Central memory CD8-positive, alpha-beta T cell (primary cell): ENCODE measurements at regions not wholly inside any gene's neighbourhood (a gene's known extent, or its start where the extent isn't known, plus 50 kb on each side); places are given as distances from the start of the nearest gene placed in this dataset.

Experiments
- ATAC-seq: fragments of 150-1000 bp; cut with Tn5 transposase; replicated peaks from 2 replicates; pipeline ENCODE4 v1.10.0; 2022; ENCODE audit warnings: mild to moderate bottlenecking, moderate FRiP score, moderate number of reproducible peaks; ENCODE audit not compliant: poor library complexity, severe bottlenecking; ENCODE audit errors: extremely low read depth
- DNase-seq, 2 donors: peaks; one replicate each; pipeline ENCODE4 v3.0.0; 2021; ENCODE audit warnings: low spot score in 2 of 2
- H3K27ac Mint-ChIP-seq: one replicate; pipeline ENCODE4 v1.8.0; 2022; ENCODE audit warnings: low read depth, mild to moderate bottlenecking, moderate library complexity, mixed read lengths
- H3K27me3 Mint-ChIP-seq: one replicate; pipeline ENCODE4 v1.8.0; 2022; ENCODE audit warnings: mixed read lengths
- H3K36me3 Mint-ChIP-seq: one replicate; pipeline ENCODE4 v1.8.0; 2022; ENCODE audit warnings: mild to moderate bottlenecking, moderate library complexity, mixed read lengths; ENCODE audit not compliant: insufficient read depth
- H3K4me1 Mint-ChIP-seq: one replicate; pipeline ENCODE4 v1.8.0; 2022; ENCODE audit warnings: mixed read lengths
- H3K4me3 Mint-ChIP-seq: one replicate; pipeline ENCODE4 v1.8.0; 2022; ENCODE audit warnings: mild to moderate bottlenecking, moderate library complexity, mixed read lengths
- H3K9me3 Mint-ChIP-seq: one replicate; pipeline ENCODE4 v1.8.0; 2022; ENCODE audit warnings: mixed read lengths

DNA sequence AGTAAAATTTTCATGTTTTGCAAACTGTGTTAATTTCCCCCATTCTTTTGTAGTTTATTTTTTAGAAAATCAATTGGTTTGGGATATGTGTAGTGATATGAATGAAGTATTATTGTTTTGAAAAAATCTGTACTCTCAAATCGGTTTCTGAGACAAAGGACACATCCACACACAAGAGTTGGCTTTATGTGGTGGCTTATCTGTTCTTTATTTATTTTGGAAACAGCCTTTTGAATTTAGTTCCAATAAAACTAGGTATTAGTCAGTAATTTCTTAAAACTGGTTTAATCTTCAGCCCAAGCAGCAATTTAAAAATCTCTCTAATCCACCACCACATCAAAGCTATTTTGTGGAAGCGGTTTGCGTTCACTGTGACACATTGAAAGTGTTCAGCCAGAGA lies 741.5 kb upstream of the GRM7 start:
- no peaks in the 10 kb centered on the region for H3K27me3 Mint-ChIP-seq
- H3K36me3 Mint-ChIP-seq, result no peaks in the 10 kb centered on the region
- DNase-seq (no peak), ATAC-seq (no peak)
- no peak overlapping the region for H3K4me3 Mint-ChIP-seq
- H3K27ac Mint-ChIP-seq, result no peak overlapping the region
- H3K4me1 Mint-ChIP-seq, result no peaks in the 10 kb centered on the region
- H3K9me3 Mint-ChIP-seq, result no peaks in the 10 kb centered on the region

DNA sequence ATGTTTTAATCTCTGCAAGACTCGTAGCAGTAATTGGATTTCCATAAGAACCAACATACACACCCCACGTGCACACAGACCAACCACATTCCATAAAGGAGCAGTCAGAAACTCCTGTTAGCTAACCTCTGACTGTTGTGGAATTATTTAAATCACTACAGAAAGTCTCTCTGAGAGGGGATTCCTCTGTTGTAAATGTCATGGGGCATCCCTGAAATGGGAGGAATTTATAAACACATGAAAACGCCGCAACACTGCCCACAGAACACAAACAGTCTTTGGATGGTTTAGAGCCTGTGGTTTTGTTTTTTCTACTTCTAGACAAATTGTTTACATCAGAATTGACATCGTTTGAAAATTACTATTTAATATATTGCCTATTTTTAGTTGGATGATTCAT lies 740.1 kb upstream of the GRM7 start:
- Mint-ChIP-seq H3K36me3 (no peaks in the 10 kb centered on the region), H3K9me3 (no peaks in the 10 kb centered on the region), H3K27ac (no peak overlapping the region), H3K4me3 (no peak overlapping the region), H3K4me1 (no peaks in the 10 kb centered on the region), H3K27me3 (no peaks in the 10 kb centered on the region)
- no peak for ATAC-seq
- DNase-seq, result no peak

DNA sequence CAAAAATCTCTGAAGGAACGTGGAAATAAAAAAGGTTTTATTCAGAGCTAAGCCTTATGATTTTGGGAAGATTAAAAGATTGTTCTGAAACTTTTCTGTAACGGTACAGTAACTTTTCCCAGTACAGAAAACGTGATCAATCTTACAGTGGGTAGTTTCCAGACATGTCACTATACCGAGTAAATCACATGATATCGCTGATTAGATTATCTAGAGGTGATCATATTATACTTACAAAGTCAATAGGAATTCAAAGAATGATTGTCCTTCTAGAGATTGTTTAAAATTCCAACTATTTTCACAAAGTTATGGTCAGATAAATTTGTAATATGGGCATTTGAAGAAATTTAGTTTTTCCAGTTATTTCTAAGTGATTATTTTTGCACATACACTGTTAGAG lies 736.0 kb upstream of the GRM7 start:
- H3K36me3 Mint-ChIP-seq, result peaks cover 2% of the 10 kb centered on the region
- no peak for ATAC-seq
- H3K9me3 Mint-ChIP-seq, result peaks cover 15% of the 10 kb centered on the region
- H3K4me3 Mint-ChIP-seq, result no peak overlapping the region
- no peak for DNase-seq
- H3K27ac Mint-ChIP-seq, result no peak overlapping the region
- H3K4me1 Mint-ChIP-seq, result no peaks in the 10 kb centered on the region
- no peaks in the 10 kb centered on the region for H3K27me3 Mint-ChIP-seq

DNA sequence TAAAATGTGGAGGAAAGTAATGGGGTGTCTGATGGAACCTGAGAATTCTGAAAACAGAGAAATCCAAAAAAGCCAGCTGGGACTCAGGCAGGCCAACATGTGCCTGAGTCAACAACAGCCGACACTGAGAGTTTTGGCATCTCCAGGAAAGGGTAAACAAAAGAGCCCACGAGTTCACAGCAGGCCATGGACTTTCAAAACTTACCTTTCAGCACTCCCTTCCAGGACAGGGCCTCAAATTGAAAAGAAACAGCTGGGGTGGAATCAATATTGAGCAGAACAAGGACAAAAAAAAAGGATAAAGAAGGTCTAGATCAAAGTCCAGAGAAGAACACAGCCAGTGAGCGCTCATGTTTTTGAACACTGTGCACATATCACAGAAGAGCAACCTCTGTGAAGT lies 735.4 kb upstream of the GRM7 start:
- Mint-ChIP-seq H3K36me3 (peaks cover 2% of the 10 kb centered on the region), H3K4me3 (no peak overlapping the region), H3K27ac (no peak overlapping the region), H3K4me1 (no peaks in the 10 kb centered on the region), H3K27me3 (no peaks in the 10 kb centered on the region), H3K9me3 (peaks cover 15% of the 10 kb centered on the region)
- ATAC-seq (no peak), DNase-seq (no peak)

DNA sequence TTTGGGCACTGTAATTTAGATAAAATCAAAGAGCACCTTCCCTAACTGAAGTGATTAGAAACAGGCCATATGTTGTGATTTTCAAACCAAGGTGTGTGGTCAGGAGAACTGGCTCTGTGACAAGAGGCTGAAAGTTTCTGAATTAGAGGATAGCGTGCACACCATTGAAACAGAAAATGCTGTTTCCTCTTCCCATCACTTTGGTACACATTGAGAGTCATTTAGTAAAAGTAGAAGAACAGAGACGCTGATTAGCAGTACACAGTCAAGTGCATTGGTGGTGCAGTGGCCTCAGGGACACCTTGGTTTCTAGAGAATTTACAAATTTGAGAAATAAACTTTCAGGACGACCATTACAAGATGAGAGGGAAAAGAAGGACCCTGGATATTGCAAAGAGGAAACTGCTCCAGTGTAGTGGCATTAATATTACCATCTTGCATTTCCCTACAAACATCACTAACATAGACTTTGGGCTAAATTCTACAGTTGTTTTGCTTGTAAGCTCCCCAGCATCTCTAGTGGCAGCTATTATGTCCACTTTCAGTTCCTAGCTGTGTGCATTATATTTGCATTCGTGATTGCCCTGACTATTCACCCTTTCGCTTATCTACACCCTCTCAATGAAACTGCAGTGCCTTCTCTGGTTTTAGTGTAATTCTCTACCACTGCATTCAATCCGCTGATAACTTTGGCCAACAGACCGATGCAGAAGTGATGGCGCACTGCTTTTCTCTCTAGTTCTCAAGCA lies 728.1 kb upstream of the GRM7 start:
- H3K27me3 Mint-ChIP-seq, result no peaks in the 10 kb centered on the region
- no peaks in the 10 kb centered on the region for H3K4me1 Mint-ChIP-seq
- peaks cover 5% of the 10 kb centered on the region for H3K36me3 Mint-ChIP-seq
- H3K27ac Mint-ChIP-seq, result no peak overlapping the region
- H3K9me3 Mint-ChIP-seq, result peaks cover 28% of the 10 kb centered on the region
- ATAC-seq (no peak), DNase-seq (no peak)
- H3K4me3 Mint-ChIP-seq, result no peak overlapping the region

DNA sequence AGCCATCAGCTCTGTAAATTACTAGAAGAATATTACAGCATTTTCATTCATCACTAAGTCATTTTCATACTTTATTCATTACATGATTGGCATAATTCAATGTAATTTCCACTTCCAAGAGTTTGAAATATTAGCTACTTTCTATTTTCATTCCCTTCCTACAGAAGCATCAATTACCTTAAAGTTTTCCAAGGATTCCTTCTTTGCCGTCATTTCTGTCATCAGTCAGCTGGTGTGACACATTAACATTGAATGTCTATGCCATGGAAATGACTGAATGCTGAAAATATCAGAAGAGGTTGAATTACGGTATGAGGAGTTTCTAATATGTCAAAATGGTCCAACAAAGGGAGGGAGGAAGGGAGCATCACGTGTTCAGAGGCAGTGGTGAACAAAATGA lies 718.2 kb upstream of the GRM7 start:
- no peaks in the 10 kb centered on the region for H3K36me3 Mint-ChIP-seq
- H3K27me3 Mint-ChIP-seq, result no peaks in the 10 kb centered on the region
- no peaks in the 10 kb centered on the region for H3K4me1 Mint-ChIP-seq
- no peak overlapping the region for H3K27ac Mint-ChIP-seq
- DNase-seq (no peak), ATAC-seq (no peak)
- peaks cover 15% of the 10 kb centered on the region for H3K9me3 Mint-ChIP-seq
- H3K4me3 Mint-ChIP-seq, result no peak overlapping the region

DNA sequence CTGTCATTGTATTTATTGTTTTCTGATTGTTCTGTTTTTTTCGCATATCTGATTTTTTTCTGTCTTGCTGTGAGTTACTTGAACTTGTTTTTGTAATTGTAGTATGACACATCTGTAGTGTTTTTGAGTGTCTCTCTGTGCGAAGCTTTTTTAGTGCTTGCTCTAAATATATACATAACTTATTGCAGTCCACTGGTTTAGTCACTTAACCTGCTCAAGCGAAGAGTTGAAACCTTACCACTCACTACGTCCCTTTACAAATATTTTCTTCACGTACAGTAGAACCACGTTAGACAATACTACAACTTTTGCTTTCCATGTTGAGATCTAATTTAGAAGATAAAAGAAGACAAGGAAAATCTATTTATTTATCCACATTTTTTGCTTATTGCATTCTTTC lies 713.0 kb upstream of the GRM7 start:
- H3K4me1 Mint-ChIP-seq, result no peaks in the 10 kb centered on the region
- H3K27ac Mint-ChIP-seq, result no peak overlapping the region
- no peak for ATAC-seq
- DNase-seq, result no peak
- H3K4me3 Mint-ChIP-seq, result no peak overlapping the region
- H3K27me3 Mint-ChIP-seq, result no peaks in the 10 kb centered on the region
- peaks cover 26% of the 10 kb centered on the region for H3K9me3 Mint-ChIP-seq
- no peaks in the 10 kb centered on the region for H3K36me3 Mint-ChIP-seq

DNA sequence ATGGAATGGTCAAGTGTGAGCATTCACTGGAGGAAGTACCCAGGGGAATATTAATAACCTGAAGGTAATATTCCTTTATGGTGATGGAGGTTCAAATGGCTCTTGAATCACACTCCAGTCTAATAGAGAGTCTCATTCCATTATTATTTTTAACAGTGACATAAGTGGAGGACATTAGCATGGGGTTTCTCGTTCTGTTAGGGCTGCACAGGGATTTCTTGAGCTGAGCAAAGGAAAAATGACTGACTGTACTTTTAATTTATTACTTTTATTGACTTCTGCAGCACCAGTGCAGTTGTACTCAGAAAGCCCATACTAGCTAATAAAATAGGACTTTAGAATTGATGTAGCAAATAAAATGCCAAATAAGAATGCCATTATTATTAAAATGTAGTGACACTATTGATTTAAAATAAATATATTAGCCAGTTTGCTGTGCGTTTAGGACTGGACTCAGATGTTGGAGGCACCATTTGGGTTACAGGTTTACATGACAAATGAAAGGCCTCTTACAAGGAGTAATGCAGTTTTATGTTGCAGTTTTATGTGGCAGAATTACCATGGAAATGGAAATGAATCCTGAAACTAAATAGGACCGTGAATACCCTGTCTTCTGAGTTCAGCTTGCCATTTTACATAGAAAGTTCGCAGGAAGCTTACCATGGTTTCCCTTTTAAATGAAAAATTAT lies 705.1 kb upstream of the GRM7 start:
- H3K36me3 Mint-ChIP-seq, result no peaks in the 10 kb centered on the region
- no peak overlapping the region for H3K4me3 Mint-ChIP-seq
- peaks cover 21% of the 10 kb centered on the region for H3K9me3 Mint-ChIP-seq
- no peaks in the 10 kb centered on the region for H3K4me1 Mint-ChIP-seq
- ATAC-seq (no peak), DNase-seq (no peak)
- H3K27ac Mint-ChIP-seq, result no peak overlapping the region
- no peaks in the 10 kb centered on the region for H3K27me3 Mint-ChIP-seq

DNA sequence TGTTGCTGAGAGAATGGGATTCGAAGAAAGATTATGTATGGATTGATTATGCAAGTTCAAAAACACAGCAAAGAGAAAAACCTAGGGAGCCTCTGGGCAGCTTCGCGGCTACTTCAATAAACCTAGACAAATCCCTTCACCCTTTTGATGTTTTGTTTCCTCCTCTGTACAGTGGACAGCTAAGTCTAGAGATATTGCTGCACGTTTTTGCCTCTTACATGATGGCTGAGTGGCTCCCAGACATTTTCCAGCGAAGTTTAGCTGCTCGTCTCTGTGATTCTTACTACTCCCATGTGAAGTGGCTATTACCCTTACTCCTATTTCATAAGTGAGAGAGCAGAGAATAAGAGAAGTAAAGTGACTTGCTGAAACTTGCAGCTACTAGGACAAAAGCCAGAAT lies 695.0 kb upstream of the GRM7 start:
- no peak for DNase-seq
- H3K27ac Mint-ChIP-seq, result no peak overlapping the region
- H3K4me1 Mint-ChIP-seq, result no peaks in the 10 kb centered on the region
- ATAC-seq, result no peak
- H3K4me3 Mint-ChIP-seq, result no peak overlapping the region
- no peaks in the 10 kb centered on the region for H3K36me3 Mint-ChIP-seq
- no peaks in the 10 kb centered on the region for H3K27me3 Mint-ChIP-seq
- peaks cover 18% of the 10 kb centered on the region for H3K9me3 Mint-ChIP-seq

DNA sequence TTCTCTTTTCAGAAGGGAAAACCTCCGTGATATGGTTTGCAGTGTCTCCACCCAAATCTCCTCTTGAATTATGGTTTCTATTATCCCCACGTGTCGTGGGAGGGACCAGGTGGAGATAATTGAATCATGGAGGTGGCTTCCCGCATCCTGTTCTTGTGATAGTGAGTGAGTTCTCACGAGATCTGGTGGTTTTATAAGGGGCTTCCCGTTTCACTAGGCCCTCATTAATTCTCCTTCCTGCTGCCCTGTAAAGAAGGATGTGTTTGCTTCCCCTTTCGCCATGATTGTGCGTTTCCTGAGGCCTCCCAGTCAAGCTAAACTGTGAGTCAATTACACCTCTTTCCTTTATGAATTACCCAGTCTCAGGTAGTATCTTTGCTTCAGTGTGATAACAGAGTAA lies 692.7 kb upstream of the GRM7 start:
- H3K4me3 Mint-ChIP-seq, result no peak overlapping the region
- no peaks in the 10 kb centered on the region for H3K4me1 Mint-ChIP-seq
- H3K27ac Mint-ChIP-seq, result no peak overlapping the region
- no peaks in the 10 kb centered on the region for H3K36me3 Mint-ChIP-seq
- DNase-seq (no peak), ATAC-seq (no peak)
- H3K9me3 Mint-ChIP-seq, result peaks cover 23% of the 10 kb centered on the region
- H3K27me3 Mint-ChIP-seq, result no peaks in the 10 kb centered on the region

DNA sequence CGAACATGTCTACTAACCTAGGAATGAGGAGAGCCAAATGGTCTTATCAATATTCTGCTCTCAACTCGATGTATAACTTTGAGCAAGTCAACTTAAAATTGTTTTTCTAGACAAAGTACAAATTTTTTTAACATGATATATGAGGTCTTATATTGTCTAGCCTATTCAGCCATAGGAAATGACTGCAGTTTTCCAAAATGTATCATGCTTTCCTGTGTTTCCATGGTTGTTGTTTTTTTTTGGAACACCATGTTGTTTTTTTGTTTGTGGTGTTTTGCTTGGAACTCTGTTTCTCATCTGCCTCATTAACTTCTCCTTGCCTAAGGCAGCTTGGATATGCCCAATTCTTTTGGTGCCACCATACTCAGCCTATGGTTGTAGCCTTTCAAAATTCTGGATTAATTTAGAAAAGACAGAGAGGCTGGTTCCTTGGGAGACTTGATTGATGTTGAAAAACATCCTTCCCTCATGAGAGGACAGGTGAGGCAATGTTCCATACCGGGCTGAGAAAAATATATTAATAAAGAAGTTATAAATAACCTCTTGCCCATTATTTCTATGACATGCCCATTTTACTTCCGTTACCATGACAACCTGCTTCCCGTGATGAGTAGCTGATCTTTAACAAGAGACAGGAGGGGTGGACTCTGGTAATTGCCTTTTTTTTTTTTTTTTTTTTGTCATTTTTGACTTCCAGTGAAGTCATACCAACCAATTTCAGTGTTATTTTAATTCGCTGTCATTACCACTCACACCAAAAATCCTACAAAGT lies 687.9 kb upstream of the GRM7 start:
- ATAC-seq (no peak), DNase-seq (no peak)
- peaks cover 25% of the 10 kb centered on the region for H3K9me3 Mint-ChIP-seq
- no peaks in the 10 kb centered on the region for H3K36me3 Mint-ChIP-seq
- H3K4me3 Mint-ChIP-seq, result no peak overlapping the region
- no peaks in the 10 kb centered on the region for H3K4me1 Mint-ChIP-seq
- H3K27me3 Mint-ChIP-seq, result no peaks in the 10 kb centered on the region
- H3K27ac Mint-ChIP-seq, result no peak overlapping the region

DNA sequence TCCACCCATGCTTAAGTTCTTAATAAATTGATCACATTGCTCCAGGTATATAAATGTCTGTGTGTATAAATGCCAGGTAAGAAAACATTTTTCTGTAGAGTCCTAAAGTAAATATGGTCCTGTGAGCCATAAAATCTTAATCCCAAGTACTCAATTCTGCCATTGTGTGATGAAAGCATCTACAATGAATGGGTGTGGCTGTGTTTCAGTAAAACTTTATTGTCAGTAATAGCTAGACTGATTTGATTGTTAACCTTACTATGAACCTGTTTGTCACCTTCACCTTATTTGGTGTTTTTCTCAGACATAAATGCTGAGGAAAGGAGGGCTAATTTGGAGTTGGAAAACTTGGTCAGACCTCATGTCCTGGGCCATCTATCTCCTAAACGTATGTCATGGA lies 683.5 kb upstream of the GRM7 start:
- Mint-ChIP-seq H3K27me3 (no peaks in the 10 kb centered on the region), H3K36me3 (no peaks in the 10 kb centered on the region), H3K9me3 (peaks cover 5% of the 10 kb centered on the region), H3K4me1 (no peaks in the 10 kb centered on the region), H3K27ac (no peak overlapping the region), H3K4me3 (no peak overlapping the region)
- ATAC-seq, result no peak
- no peak for DNase-seq

DNA sequence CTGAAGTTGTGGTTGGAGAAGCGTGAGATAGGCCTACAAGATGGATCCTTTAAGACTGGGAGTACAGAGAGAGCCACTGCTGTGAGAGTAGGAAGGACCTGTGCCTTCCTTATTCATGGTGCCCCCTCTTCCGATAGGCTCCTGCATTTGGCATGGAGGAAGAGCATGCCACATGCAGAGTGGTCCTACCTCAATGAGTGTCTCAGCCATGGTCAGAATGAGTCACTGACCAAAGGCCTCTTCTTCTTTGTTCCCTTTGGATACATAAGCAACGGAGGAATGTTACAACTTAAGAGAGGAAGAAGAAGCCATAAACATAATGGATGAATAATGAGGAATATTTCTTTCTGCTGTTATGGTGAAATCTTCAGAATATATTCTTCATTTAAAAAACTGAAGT lies 681.2 kb upstream of the GRM7 start:
- DNase-seq (no peak), ATAC-seq (no peak)
- H3K4me1 Mint-ChIP-seq, result no peaks in the 10 kb centered on the region
- H3K4me3 Mint-ChIP-seq, result no peak overlapping the region
- H3K27ac Mint-ChIP-seq, result no peak overlapping the region
- H3K27me3 Mint-ChIP-seq, result no peaks in the 10 kb centered on the region
- peaks cover 1% of the 10 kb centered on the region for H3K9me3 Mint-ChIP-seq
- H3K36me3 Mint-ChIP-seq, result no peaks in the 10 kb centered on the region
